Liver (tissue), 8 donors: ENCODE measurements at regions not wholly inside any gene's neighbourhood (a gene's known extent, or its start where the extent isn't known, plus 50 kb on each side); places are given as distances from the start of the nearest gene placed in this dataset.
A peak's percentile ranks its signal among the peaks of the same experiment; 100 is the strongest.

Experiments
- DNase-seq: peaks from one replicate; pipeline ENCODE4 v3.0.0-alpha.2; 2017; ENCODE audit warnings: low spot score
- H3K27ac ChIP-seq, 2 donors: one replicate each; pipeline ENCODE4 v1.7.0; 2013; ENCODE audit warnings: inconsistent platforms in 2 of 2, low read length in 2 of 2, control low read depth in 1 of 2, low read depth in 1 of 2, mild to moderate bottlenecking in 1 of 2
- H3K27me3 ChIP-seq, 4 donors: one replicate each; pipeline versions ENCODE4 v1.6.1 to v1.7.0; 2013; ENCODE audit warnings: low read length in 3 of 4, inconsistent platforms in 1 of 4, mild to moderate bottlenecking in 1 of 4, moderate library complexity in 1 of 4; ENCODE audit not compliant: control insufficient read depth in 4 of 4, insufficient read depth in 4 of 4
- H3K36me3 ChIP-seq, 4 donors: one replicate each; pipeline versions ENCODE4 v1.6.1 to v1.7.0; 2013; ENCODE audit warnings: low read length in 3 of 4, mild to moderate bottlenecking in 3 of 4, low read depth in 1 of 4, moderate library complexity in 1 of 4; ENCODE audit not compliant: control insufficient read depth in 4 of 4, insufficient read depth in 3 of 4
- H3K4me1 ChIP-seq, 4 donors: one replicate each; pipeline versions ENCODE4 v1.6.1 to v1.7.0; 2013; ENCODE audit warnings: low read length in 3 of 4, mild to moderate bottlenecking in 3 of 4, moderate library complexity in 1 of 4; ENCODE audit not compliant: control insufficient read depth in 4 of 4, insufficient read depth in 4 of 4
- H3K4me3 ChIP-seq, 3 donors: one replicate each; pipeline versions ENCODE4 v1.6.1 to v1.7.0; 2013; ENCODE audit warnings: low read length in 3 of 3, control low read depth in 1 of 3, low read depth in 1 of 3, mild to moderate bottlenecking in 1 of 3
- H3K9ac ChIP-seq, 2 donors: one replicate each; pipeline ENCODE4 v1.7.0; 2013; ENCODE audit warnings: low read length in 2 of 2, mild to moderate bottlenecking in 2 of 2, moderate library complexity in 2 of 2, control low read depth in 1 of 2, low read depth in 1 of 2
- H3K9me3 ChIP-seq, 4 donors: one replicate each; pipeline versions ENCODE4 v1.6.1 to v1.7.0; 2013; ENCODE audit warnings: low read length in 3 of 4; ENCODE audit not compliant: control insufficient read depth in 4 of 4
- ATF3 ChIP-seq: IDR thresholded peaks from 2 replicates; pipeline ENCODE4 v1.6.1; 2016; ENCODE audit warnings: antibody characterized with exemption
- EGR1 ChIP-seq, 2 donors: IDR thresholded peaks; 2 replicates each; pipeline ENCODE4 v1.6.1; 2016 to 2018; ENCODE audit warnings: antibody characterized with exemption in 2 of 2, low read depth in 2 of 2
- FOXA1 ChIP-seq: IDR thresholded peaks from 2 replicates; pipeline ENCODE4 v1.6.1; 2016; ENCODE audit warnings: antibody characterized with exemption
- FOXA2 ChIP-seq: IDR thresholded peaks from 2 replicates; pipeline ENCODE4 v1.6.1; 2016; ENCODE audit warnings: antibody characterized with exemption
- GABPA ChIP-seq, 2 donors: IDR thresholded peaks in 1 of 2; conservative IDR thresholded peaks in 1 of 2; 2 replicates each; pipeline ENCODE4 v1.6.1; 2016; ENCODE audit warnings: antibody characterized with exemption in 2 of 2, mild to moderate bottlenecking in 1 of 2, moderate library complexity in 1 of 2
- HNF4A ChIP-seq, 2 donors: conservative IDR thresholded peaks; 2 replicates each; pipeline ENCODE4 v1.6.1; 2016; ENCODE audit warnings: antibody characterized with exemption in 2 of 2, mild to moderate bottlenecking in 2 of 2
- HNF4G ChIP-seq: IDR thresholded peaks from 2 replicates; pipeline ENCODE4 v1.6.1; 2016; ENCODE audit warnings: antibody characterized with exemption
- JUND ChIP-seq, 2 donors: IDR thresholded peaks; 2 replicates each; pipeline ENCODE4 v1.6.1; 2016; ENCODE audit warnings: antibody characterized with exemption in 2 of 2
- MAX ChIP-seq: IDR thresholded peaks from 2 replicates; pipeline ENCODE4 v1.6.1; 2016; ENCODE audit warnings: antibody characterized with exemption
- NR2F2 ChIP-seq: IDR thresholded peaks from 2 replicates; pipeline ENCODE4 v1.6.1; 2016; ENCODE audit warnings: antibody characterized with exemption
- RAD21 ChIP-seq, 2 donors: IDR thresholded peaks; 2 replicates each; pipeline ENCODE4 v1.6.1; 2016; ENCODE audit warnings: antibody characterized with exemption in 2 of 2, mild to moderate bottlenecking in 2 of 2
- REST ChIP-seq: IDR thresholded peaks from 2 replicates; pipeline ENCODE4 v1.6.1; 2016; ENCODE audit warnings: antibody characterized with exemption, mild to moderate bottlenecking
- RXRA ChIP-seq, 2 donors: IDR thresholded peaks; 2 replicates each; pipeline ENCODE4 v1.6.1; 2017 to 2018; ENCODE audit warnings: antibody characterized with exemption in 2 of 2, mild to moderate bottlenecking in 1 of 2
- SP1 ChIP-seq: IDR thresholded peaks from 2 replicates; pipeline ENCODE4 v1.6.1; 2018; ENCODE audit warnings: antibody characterized with exemption, mild to moderate bottlenecking
- TAF1 ChIP-seq: conservative IDR thresholded peaks from 2 replicates; pipeline ENCODE4 v1.6.1; 2016; ENCODE audit warnings: antibody characterized with exemption, mild to moderate bottlenecking
- YY1 ChIP-seq: IDR thresholded peaks from 2 replicates; pipeline ENCODE4 v1.6.1; 2016; ENCODE audit warnings: antibody characterized with exemption, mild to moderate bottlenecking
- WGBS: extraction: QIAGEN DNeasy Blood & Tissue Kit; methylation state at CpG from one replicate; pipeline ENCODE4 v1.1.7; 2013; 5-methylcytosine and 5-hydroxymethylcytosine counted together
- TF ChIP-seq, protein P1 (sequence below): fragments of 150-350 bp; IDR thresholded peaks from 2 replicates; pipeline ENCODE4 v1.5.1; 2017; ENCODE audit warnings: improper control_type of control experiment, low read depth, low read length; ENCODE audit not compliant: missing input control
- TF ChIP-seq, protein P2 (sequence below): IDR thresholded peaks from 2 replicates; pipeline ENCODE4 v1.6.1; 2016; ENCODE audit warnings: antibody characterized with exemption
- donor health status: healthy.
- donor health status: healthy.
- donor health status: healthy.
- donor health status: healthy.
- donor health status: healthy.

GRCh38 chr15:67981848-67982247 lies 72.3 kb upstream of the PIAS1 start:
- no peaks in the 10 kb centered on the region for H3K4me1 ChIP-seq
- no peaks in the 10 kb centered on the region for H3K27me3 ChIP-seq
- DNase-seq: no peak
- H3K36me3 ChIP-seq: no peaks in the 10 kb centered on the region
- no peak overlapping the region for H3K27ac ChIP-seq
- no peak overlapping the region for H3K9ac ChIP-seq
- TF ChIP-seq EGR1 (IDR thresholded peaks at IDR 0.05; ENCODE audit: low read depth in 2 of 2) (no peak), ATF3 (no peak), JUND (IDR thresholded peaks at IDR 0.05) (no peak), TAF1 (no peak), HNF4G (no peak), GABPA (IDR thresholded peaks at IDR 0.05 in 1 of 2, conservative IDR thresholded peaks at IDR 0.05 in 1 of 2) (no peak), YY1 (no peak), RAD21 (IDR thresholded peaks at IDR 0.05) (no peak), MAX (no peak)
- TF ChIP-seq, protein P1, sequence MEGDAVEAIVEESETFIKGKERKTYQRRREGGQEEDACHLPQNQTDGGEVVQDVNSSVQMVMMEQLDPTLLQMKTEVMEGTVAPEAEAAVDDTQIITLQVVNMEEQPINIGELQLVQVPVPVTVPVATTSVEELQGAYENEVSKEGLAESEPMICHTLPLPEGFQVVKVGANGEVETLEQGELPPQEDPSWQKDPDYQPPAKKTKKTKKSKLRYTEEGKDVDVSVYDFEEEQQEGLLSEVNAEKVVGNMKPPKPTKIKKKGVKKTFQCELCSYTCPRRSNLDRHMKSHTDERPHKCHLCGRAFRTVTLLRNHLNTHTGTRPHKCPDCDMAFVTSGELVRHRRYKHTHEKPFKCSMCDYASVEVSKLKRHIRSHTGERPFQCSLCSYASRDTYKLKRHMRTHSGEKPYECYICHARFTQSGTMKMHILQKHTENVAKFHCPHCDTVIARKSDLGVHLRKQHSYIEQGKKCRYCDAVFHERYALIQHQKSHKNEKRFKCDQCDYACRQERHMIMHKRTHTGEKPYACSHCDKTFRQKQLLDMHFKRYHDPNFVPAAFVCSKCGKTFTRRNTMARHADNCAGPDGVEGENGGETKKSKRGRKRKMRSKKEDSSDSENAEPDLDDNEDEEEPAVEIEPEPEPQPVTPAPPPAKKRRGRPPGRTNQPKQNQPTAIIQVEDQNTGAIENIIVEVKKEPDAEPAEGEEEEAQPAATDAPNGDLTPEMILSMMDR: no peak
- no peaks in the 10 kb centered on the region for H3K9me3 ChIP-seq
- no peak overlapping the region for H3K4me3 ChIP-seq
- 94% methylated on average over 3 of the region's 3 CpGs for WGBS

GRCh38 chr15:67991706-67992105 lies 62.4 kb upstream of the PIAS1 start:
- no peak for DNase-seq
- H3K27ac ChIP-seq: no peak overlapping the region
- H3K9ac ChIP-seq: no peak overlapping the region
- TF ChIP-seq EGR1 (IDR thresholded peaks at IDR 0.05; ENCODE audit: low read depth in 2 of 2): no peak
- no peak for TF ChIP-seq FOXA2
- TF ChIP-seq NR2F2: peak; percentile 32
- TF ChIP-seq TAF1: no peak
- H3K36me3 ChIP-seq: no peaks in the 10 kb centered on the region
- no peak overlapping the region for H3K4me3 ChIP-seq
- WGBS: 96% methylated on average over 2 of the region's 2 CpGs
- H3K9me3 ChIP-seq: no peaks in the 10 kb centered on the region
- H3K4me1 ChIP-seq: no peaks in the 10 kb centered on the region
- H3K27me3 ChIP-seq: no peaks in the 10 kb centered on the region

DNA sequence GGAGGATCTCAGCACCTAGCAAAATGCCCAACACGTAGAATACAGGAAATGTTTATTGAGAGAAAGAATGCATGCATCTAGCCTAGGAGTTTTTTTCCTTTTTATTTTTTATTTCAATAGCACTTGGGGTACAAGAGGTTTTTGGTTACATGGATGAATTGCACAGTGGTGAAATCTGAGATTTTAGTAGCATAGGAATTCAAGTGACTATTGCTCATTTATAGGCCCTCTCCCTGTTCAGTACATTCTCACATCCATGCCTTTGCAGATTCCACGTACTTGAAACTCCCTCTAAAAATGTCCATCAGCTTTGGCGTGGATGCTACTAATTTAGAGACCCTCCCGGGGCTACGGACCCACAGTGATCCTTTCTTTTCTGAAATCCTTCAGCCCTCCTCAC lies 61.7 kb upstream of the PIAS1 start:
- WGBS: 93% methylated on average over 5 of the region's 5 CpGs
- H3K9me3 ChIP-seq: no peaks in the 10 kb centered on the region
- H3K4me3 ChIP-seq: no peak overlapping the region
- DNase-seq: no peak
- no peak overlapping the region for H3K27ac ChIP-seq
- H3K4me1 ChIP-seq: no peaks in the 10 kb centered on the region
- no peak overlapping the region for H3K9ac ChIP-seq
- H3K27me3 ChIP-seq: no peaks in the 10 kb centered on the region
- no peaks in the 10 kb centered on the region for H3K36me3 ChIP-seq
- TF ChIP-seq TAF1 (no peak), JUND (IDR thresholded peaks at IDR 0.05) (no peak), YY1 (no peak), REST (no peak), ATF3 (no peak), HNF4A (conservative IDR thresholded peaks at IDR 0.05) (no peak), MAX (no peak), SP1 (no peak), RXRA (IDR thresholded peaks at IDR 0.05) (no peak), FOXA2 (no peak), FOXA1 (no peak), GABPA (IDR thresholded peaks at IDR 0.05 in 1 of 2, conservative IDR thresholded peaks at IDR 0.05 in 1 of 2) (no peak), RAD21 (IDR thresholded peaks at IDR 0.05) (no peak), NR2F2 (no peak)
- TF ChIP-seq, protein P2, sequence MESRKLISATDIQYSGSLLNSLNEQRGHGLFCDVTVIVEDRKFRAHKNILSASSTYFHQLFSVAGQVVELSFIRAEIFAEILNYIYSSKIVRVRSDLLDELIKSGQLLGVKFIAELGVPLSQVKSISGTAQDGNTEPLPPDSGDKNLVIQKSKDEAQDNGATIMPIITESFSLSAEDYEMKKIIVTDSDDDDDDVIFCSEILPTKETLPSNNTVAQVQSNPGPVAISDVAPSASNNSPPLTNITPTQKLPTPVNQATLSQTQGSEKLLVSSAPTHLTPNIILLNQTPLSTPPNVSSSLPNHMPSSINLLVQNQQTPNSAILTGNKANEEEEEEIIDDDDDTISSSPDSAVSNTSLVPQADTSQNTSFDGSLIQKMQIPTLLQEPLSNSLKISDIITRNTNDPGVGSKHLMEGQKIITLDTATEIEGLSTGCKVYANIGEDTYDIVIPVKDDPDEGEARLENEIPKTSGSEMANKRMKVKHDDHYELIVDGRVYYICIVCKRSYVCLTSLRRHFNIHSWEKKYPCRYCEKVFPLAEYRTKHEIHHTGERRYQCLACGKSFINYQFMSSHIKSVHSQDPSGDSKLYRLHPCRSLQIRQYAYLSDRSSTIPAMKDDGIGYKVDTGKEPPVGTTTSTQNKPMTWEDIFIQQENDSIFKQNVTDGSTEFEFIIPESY: no peak
